HG03575 (cell line): ENCODE measurements at regions not wholly inside any gene's neighbourhood (a gene's known extent, or its start where the extent isn't known, plus 50 kb on each side); places are given as distances from the start of the nearest gene placed in this dataset.

Source experiments
- ATAC-seq: cut with Tn5 transposase; IDR thresholded peaks from one replicate; pipeline ENCODE4 v1.9.1; 2021; ENCODE audit not compliant: unreplicated experiment, insufficient number of reproducible peaks, low FRiP score; ENCODE audit errors: extremely low read depth

DNA sequence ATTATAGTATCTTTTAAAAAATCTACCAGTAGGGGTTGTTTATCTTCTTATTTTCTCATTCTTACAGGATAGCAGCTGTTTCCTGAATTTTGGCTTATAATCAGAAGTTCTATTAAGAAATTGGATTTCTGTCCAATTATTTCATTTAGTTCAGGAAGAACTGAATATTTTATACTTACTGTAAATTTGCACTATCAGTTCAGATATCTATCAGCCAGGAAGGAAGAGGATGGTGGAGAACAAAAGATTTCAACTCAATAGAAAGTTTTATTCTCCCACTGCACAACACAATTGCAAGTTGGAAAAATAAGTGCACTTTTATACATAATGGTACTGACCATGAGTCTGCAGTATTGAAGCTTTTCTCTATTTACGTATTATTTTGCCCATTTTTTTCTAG, 400.9 kb downstream of the PLOD2 start:
- ATAC-seq, result no peak

DNA sequence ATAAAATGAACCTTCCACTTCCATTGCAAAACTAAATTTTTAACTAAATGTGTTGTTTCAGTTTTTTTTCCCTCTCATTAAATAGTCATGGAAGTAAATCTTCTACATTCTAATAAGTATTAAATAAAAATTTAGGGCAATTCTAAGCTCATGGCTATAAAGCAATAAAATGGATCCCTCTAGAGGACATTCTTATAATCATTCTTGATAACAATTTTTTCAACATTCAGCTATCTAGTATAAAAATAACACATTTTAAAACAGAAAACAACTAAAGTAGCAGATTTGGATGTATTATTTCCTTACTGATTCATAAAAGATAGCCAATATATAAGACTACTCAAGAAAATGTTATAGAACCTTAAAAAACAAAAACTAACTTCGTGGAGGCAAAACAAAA, 393.1 kb downstream of the PLOD2 start:
- no peak for ATAC-seq

DNA sequence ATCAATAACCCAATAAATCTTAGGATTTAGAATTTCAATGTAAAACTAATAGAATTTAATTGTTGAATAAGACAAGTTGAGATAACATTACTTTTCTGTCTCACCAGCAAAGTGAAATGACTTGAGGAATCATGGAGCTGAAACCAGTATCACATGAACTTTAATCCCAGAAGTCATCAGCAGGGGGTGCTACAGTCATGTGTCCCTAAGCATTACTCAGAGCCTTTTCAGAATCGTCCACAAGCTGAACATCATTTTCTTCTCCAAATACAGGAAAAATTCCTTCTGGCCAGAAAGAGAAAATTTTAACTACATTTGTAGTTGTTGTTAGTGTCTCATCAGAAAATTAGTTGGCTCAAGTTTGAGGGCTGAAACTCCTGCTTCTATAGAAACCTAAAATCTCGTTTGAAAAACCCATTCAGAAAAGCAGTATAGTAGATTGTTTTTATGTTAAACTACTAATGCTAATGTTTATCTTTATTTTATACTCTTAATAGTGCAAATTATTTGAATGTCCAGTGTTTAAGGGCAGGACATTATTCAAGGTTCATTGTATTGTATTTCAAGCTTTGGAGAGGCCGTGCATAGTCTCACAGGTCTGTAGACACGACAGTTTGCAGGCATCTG, 384.1 kb downstream of the PLOD2 start:
- ATAC-seq, result no peak

DNA sequence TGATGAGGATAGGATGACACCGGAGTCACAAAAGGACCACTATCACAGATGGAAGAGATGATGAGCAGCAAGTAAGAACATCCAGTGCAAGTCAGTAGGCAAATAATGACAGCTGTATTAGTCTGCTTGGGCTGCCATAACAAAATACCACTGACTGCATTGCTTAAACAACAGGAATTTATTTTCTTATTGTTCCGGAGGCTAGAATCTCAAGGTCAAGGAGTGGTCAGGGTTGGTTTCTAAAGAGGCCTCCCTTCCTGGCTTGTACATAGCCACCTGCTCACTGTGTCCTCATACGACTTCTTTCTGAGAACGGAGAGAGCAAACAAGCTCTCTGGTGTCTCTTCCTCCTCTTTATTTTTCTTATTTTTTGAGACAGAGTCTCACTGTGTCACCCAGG, 380.7 kb downstream of the PLOD2 start:
- no peak for ATAC-seq

DNA sequence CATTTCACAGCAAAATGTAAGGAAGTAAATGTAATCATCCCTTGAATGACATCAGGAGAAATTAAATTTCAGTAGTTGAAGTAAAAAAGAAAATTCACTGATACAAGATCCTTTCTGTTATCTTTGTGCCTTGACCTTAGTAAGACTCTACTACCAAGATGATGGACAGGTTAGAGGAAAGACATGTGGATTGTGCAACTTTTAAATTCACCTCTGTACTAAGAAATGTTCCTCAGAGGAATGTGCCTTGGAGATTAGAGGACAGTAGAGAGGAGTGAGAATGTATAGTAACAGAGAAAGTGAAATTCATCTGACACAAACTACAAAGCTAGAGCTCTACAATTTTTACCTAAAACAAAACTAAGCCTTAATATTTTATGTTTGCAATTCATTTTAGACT, 375.3 kb downstream of the PLOD2 start:
- no peak for ATAC-seq

DNA sequence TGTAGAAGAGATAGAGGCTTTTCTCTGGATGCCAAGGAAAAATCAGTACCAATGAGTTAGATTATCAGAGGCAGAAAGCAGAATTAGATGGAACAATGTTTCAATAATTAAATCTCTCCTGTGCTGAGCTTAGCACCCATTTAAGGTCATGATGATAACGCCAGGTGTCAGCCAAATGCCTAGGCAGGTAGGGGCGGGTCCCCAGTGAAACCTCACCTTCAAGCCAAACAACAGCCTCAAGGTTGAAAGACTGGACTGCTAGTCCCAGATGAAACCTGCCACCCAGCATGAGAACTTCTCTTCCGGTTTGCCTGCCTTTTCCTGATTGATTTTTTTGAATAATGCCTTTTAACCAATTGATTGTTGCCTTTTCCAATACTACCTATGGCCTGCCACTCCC, 363.0 kb downstream of the PLOD2 start:
- ATAC-seq, result no peak

DNA sequence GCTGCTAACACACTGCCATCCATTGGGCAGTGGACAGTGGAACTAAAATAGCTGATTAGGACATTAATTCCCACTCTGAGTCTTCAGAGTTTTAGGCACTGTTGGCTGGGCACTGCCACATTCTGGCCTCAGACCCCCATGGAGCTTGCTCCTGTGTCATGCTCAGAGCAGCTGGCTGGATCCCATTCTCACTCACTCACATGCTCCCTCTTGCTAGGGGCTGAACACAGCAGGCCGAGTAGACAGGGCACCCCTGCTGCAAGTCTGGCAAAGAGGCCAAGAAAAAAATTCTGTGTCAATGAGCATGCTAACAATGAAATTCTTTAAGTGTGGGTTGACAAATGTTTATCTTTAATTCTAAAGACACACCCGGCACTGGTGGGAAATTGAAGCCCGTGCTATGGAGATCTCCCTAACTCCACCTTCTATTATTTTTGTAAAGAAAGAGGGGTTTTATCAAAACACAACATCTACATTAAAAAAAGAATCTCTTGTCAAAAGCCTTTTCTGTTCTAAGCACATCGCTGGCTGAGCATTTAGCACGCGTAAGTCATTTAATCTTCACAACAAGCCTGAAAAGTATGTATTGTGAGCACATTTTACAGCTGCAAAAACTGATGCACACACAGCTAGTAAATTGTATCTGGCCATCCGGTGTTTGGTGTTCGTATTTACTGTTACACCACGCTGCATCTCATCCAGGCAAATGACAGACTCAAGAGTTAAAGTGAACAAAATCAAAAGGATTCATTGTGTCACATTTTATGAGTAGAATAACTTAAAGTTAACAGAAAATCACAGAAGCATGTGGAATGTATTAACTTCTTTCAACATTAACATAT, 362.1 kb downstream of the PLOD2 start:
- ATAC-seq, result no peak

DNA sequence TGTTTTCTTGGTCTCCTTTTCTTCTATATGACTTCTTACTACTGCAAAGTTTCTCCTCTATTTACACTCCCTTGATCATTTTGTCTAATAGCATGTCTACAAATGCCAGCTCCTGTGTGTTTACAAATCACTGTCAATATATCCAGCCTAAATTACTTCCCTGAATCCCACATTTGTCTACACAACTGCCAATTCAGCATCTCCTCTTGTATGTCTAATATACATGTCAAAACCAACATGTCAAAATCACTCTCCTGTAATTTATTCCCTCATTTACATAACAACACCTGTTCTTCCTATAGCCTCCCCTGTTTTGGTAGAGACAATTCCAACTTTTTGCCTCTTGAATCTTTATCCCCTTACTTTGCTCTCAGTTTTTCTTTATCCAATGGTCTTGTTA, 359.3 kb downstream of the PLOD2 start:
- no peak for ATAC-seq

DNA sequence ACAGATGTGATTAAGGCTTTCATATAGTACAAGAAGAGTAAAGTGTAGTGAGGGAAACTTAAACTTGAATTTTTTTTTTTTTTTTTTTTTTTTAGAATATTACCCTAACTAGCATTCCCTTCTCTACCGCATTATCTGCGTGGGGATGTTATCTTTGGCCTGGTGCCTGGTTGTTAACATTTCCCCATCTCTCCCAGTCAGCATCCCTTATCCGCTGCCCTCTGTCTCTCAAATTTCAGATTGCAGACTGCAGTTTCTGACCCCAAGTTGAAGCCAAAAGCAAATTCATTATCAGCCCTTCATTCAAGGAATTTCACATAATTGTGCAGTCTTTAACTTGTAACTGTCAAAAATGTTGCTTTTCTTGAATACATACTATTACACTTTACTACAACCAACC, 353.0 kb downstream of the PLOD2 start:
- no peak for ATAC-seq

DNA sequence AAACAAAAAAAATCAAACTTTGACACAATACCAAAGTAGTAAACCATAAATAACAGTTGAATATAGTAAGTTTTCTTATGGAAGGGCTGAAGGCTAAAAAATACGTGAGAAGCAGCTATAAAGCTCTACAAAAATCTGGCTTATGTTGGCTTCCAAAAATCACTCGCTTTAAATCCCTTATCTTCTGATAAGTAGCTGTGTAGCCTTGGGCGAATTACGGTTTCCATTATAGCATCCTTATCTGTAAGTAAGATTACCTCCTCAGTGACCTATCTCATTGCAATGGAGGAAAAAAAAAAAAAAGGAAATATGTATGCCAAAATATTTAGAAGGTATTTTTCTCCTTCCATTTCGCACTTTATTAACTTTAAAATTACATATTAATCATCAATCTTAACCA, 348.6 kb downstream of the PLOD2 start:
- ATAC-seq, result no peak

DNA sequence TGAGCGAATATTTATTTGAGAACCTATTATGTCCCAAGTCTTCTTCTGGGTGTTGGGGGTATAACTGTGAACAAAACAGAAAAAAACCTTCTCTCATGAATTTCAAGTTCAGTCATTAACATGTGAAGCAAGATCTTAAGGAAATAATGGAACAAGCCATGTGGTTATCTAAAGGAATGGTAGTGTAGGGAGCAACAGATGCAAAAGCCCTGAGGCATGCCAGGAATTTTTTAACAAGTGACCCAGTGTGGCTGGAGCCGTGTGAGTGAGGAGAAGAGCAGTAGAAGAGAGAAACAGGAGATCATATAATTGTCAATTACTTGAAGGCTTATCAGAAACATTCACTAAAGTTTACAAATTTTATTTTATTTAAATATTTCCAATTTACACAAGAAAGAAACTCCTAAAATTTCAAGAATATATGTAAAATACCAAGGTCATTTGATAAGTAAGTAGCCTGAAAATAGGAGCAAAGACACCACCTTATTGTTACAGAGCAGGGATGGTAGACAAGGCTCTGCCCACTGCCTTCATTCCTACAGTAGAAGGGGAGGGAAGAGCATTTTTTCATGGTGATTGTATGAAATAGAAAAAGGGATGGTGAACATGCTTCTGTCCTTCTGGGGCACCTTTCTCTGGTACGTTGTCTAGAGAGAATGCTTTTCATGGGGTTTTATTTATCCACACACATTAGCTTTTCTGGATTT, 345.1 kb downstream of the PLOD2 start:
- ATAC-seq, result no peak

DNA sequence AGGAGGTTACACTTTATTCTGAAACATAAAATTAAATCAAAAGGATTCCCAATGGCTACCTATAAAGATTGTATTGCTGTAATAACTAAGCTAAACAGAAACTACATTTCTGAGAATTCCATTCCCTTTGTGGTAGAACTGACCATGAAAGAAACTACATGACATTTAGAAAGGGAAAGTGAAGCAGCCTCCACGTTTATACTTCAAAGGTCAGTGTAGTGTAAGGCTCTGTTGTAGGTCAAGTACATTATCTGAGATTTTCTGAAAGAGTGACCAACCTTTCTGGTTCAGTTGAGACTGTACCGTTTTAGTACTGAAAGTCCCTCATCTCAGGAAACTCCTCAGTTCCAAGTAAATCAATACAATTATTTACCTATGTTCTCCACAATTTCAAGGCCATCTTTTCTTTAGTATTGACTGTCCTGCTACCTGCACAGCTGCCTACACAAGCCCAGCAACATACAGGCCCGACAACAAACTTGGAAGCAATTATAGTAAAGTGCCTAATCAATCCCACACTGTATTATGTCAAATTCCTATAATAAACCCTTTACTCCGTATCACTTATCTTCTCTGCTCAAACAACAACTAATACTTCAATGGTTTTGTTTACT, 343.0 kb downstream of the PLOD2 start:
- ATAC-seq, result no peak

DNA sequence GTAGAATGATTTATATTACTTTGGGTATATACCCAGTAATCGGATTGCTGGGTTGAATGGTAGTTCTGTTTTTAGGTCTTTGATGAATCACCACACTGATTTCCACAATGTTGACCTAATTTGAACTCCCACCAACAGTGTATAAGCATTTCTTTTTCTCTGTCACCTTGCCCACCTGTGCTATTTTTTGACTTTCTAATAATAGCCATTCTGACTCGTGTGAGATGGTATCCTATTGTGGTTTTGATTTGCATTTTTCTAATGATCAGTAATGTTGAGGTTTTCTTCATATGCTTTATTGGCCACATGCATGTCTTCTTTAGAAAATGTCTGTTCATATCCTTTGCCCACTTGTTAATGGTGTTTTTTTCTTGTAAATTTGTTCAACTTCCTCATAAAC, 340.8 kb downstream of the PLOD2 start:
- no peak for ATAC-seq

DNA sequence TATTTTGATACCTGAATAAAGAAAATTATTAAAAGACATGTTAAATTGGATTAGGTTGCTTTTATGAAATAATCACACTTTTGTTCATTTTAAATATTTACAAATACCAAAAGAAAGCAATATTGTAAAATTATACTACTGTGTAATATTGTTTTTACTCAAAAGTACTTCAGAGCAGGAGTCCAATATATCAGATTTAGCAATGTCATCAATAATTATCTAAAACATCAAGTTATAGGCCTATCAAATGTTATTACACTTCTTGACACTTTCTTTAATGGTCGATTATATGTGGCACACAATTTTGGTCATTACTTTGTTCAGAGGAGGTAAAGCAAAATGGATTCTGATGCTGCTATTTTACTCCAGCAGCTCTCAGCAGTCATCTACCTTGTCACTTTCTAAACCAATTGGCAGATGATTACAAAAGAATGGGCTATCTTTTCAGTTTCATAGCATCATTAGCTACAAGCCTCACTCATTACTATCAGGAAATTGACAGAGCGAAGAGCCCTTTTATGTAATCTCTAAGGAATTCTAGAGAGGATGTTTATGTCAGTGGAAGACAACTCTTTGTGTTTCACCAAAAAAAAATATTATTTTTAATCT, 318.6 kb downstream of the PLOD2 start:
- no peak for ATAC-seq

DNA sequence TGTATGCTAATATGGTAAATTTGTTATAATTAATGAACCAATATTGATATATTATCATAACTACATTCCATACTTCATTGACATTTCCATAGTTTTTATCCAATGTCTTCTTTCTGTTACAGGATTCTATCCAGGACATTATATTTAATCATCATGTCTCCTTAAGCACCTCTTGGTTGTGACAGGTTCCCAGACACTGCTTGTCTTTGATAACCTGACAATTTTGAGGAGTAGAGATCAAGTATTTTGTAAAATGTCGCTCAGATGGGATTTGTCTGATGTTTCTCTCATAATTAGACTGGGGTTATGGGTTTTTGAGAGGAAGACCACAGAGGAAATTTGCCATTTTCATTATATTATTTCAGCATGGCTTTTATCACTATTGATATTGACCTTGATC, 317.4 kb downstream of the PLOD2 start:
- no peak for ATAC-seq

DNA sequence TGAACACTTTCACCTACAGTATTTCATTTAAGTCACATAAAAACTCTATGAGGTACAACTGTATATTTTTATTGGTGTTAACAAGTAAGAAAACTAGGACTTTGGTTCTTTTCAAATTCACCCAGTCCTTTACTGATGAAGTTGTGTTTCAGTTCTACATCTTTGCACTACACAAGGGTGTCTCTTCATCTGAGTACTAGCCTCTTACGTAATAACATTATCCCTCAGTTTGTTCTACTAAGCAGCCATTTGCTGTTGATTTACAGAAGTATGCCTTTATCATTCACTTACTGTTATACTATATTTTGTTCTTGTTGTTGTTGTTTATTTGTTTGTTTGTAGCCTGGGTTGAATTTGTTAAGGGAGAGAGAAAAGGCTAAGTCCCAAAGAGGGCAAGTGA, 311.9 kb downstream of the PLOD2 start:
- no peak for ATAC-seq

DNA sequence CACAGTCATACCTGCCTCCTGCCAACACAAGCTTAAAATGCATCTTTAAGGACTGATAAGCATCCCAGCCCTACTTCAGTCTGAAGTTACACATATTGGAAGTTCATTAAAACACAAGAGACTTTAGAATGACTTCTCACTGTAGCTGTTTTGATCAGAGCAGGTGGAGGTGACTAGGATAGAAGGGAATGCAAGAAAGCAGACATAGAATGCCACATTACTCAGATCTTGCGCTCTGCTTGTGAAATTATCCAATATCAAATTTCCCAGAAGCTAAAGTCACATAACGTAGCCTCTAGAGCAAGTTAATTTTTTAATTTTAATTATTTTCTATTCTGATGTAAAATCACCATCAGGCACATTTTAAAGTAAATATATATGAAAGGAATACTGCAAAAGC, 306.5 kb downstream of the PLOD2 start:
- no peak for ATAC-seq

DNA sequence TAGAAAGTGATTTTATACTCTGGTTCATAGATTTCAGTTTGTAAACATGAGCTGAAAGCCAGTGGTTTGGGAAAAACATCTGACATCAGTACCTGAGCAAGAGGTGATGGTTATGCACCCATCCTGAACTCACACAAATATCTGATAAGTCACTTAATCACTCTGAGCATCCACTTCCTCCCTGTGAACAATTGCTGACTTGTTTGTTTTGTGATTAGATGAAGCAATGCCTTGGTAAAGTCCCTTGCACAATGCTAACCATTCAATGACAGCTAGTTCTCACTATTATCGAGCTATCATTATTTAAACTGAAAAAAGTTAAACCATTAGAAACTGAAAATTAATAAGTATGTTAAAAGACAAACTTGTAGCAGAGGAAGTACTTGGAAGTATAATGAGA, 303.0 kb downstream of the PLOD2 start:
- ATAC-seq, result no peak

DNA sequence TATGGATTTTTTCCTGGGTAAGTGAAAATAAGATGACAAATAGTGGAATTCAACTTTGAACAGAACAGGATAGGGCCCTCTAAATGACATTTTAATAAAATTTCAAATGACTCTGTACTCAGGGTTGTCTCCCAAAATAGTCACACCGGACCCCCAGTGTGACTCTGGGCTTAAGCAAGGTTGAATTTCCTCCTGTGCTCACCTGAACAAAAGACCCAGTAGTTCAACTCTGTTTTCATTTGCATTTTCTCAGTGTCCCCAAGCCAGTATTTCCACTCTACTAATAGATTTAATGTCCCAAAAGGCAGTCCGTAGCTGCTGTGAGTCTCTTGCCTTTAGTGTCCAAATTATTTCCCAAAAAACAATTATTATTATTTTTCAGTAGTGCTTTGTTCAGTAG, 296.6 kb downstream of the PLOD2 start:
- ATAC-seq, result no peak
